Tibial nerve (tissue), 4 donors: ENCODE measurements at regions not wholly inside any gene's neighbourhood (a gene's known extent, or its start where the extent isn't known, plus 50 kb on each side); places are given as distances from the start of the nearest gene placed in this dataset.
A peak's percentile ranks its signal among the peaks of the same experiment; 100 is the strongest.

ENCODE experiments used
- DNase-seq, 2 donors: peaks; one replicate each; pipeline ENCODE4 v3.0.0-alpha.2; 2019; ENCODE audit warnings: low spot score in 2 of 2
- H3K27ac ChIP-seq, 4 donors: fragments of 200-600 bp; sonication (generic) in 3 of 4; one replicate each; pipeline ENCODE4 v1.5.1; 2017 to 2019; ENCODE audit warnings: mild to moderate bottlenecking in 1 of 4
- H3K27me3 ChIP-seq, 2 donors: fragments of 200-600 bp; sonication (generic) in 1 of 2; one replicate each; pipeline versions ENCODE4 v1.5.1 to v1.6.0; 2017 to 2019
- H3K36me3 ChIP-seq, 3 donors: fragments of 200-600 bp; sonication (generic); one replicate each; pipeline ENCODE4 v1.5.1; 2018 to 2019
- H3K4me1 ChIP-seq, 4 donors: fragments of 200-600 bp; sonication (generic) in 3 of 4; one replicate each; pipeline ENCODE4 v1.5.1; 2017 to 2019
- H3K4me3 ChIP-seq, 4 donors: fragments of 200-600 bp; sonication (generic) in 3 of 4; one replicate each; pipeline ENCODE4 v1.5.1; 2017 to 2019; ENCODE audit warnings: mild to moderate bottlenecking in 1 of 4, moderate library complexity in 1 of 4
- H3K9me3 ChIP-seq, 4 donors: fragments of 200-600 bp; sonication (generic) in 3 of 4; one replicate each; pipeline ENCODE4 v1.5.1; 2017 to 2019
- EP300 ChIP-seq, 2 donors: sonication (generic); formaldehyde crosslinking; IDR thresholded peaks; one replicate each; pipeline ENCODE4 v1.6.1; 2017; ENCODE audit warnings: antibody characterized with exemption in 2 of 2, mild to moderate bottlenecking in 1 of 2
- POLR2A ChIP-seq, 2 donors: fragments of 450-650 bp; IDR thresholded peaks; one replicate each; pipeline ENCODE4 v1.6.1; 2017; ENCODE audit warnings: antibody characterized with exemption in 2 of 2, mild to moderate bottlenecking in 2 of 2, moderate library complexity in 2 of 2
- WGBS, 2 donors: methylation state at CpG; one replicate each; pipeline ENCODE4 v1.1.5; 2018; 5-methylcytosine and 5-hydroxymethylcytosine counted together
- TF ChIP-seq, protein P1 (sequence below), 5 experiments: fragments of 200-600 bp in 3 of 5; fragments of 450-650 bp in 2 of 5; sonication (generic) in 3 of 5; IDR thresholded peaks; one replicate each; pipeline ENCODE4 v1.5.1; 2016 to 2019; ENCODE audit warnings: antibody characterized with exemption in 5 of 5, mild to moderate bottlenecking in 3 of 5, moderate library complexity in 2 of 5

GRCh38 chr21:27513825-27514224 is 546.9 kb upstream of the ADAMTS5 start:
- Histone ChIP-seq H3K9me3 (peaks cover 0 to 12% (median 0%) of the 10 kb centered on the region in 4 donors), H3K27me3 (no peaks in the 10 kb centered on the region), H3K4me3 (no peak overlapping the region), H3K4me1 (no peaks in the 10 kb centered on the region), H3K27ac (no peak overlapping the region), H3K36me3 (no peaks in the 10 kb centered on the region)
- TF ChIP-seq, protein P1, sequence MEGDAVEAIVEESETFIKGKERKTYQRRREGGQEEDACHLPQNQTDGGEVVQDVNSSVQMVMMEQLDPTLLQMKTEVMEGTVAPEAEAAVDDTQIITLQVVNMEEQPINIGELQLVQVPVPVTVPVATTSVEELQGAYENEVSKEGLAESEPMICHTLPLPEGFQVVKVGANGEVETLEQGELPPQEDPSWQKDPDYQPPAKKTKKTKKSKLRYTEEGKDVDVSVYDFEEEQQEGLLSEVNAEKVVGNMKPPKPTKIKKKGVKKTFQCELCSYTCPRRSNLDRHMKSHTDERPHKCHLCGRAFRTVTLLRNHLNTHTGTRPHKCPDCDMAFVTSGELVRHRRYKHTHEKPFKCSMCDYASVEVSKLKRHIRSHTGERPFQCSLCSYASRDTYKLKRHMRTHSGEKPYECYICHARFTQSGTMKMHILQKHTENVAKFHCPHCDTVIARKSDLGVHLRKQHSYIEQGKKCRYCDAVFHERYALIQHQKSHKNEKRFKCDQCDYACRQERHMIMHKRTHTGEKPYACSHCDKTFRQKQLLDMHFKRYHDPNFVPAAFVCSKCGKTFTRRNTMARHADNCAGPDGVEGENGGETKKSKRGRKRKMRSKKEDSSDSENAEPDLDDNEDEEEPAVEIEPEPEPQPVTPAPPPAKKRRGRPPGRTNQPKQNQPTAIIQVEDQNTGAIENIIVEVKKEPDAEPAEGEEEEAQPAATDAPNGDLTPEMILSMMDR (IDR thresholded peaks at IDR 0.05) = no peak
- TF ChIP-seq EP300 (IDR thresholded peaks at IDR 0.05) (no peak), POLR2A (IDR thresholded peaks at IDR 0.05) (no peak)
- DNase-seq = no peak
- 48 to 64% methylated on average over 4 of the region's 4 CpGs for WGBS, 2 donors

DNA sequence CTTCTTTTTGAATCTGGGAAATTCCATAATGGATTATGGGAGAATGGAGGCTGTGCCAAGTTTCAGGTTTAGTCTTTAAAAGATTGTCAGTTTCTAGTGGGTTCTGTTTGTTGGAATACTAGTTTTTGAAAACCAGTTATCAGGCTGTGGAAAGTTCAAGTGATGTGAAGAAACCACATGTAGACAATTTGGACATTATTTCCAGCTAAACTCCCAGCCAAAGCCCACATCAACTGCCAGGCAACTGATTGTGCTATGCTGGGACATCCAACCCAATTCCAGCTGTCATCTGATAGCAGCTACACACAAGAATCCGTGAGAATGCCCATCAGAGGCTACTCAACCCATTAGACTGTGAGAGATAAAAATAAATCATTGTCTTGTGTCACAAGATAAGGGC is 546.1 kb upstream of the ADAMTS5 start:
- 38 to 50% methylated on average over 1 of the region's 1 CpG for WGBS, 2 donors
- TF ChIP-seq EP300 (IDR thresholded peaks at IDR 0.05) = no peak
- TF ChIP-seq, protein P1 (IDR thresholded peaks at IDR 0.05) = no peak
- no peak for TF ChIP-seq POLR2A (IDR thresholded peaks at IDR 0.05)
- peaks cover 0 to 12% (median 0%) of the 10 kb centered on the region in 4 donors for H3K9me3 ChIP-seq

DNA sequence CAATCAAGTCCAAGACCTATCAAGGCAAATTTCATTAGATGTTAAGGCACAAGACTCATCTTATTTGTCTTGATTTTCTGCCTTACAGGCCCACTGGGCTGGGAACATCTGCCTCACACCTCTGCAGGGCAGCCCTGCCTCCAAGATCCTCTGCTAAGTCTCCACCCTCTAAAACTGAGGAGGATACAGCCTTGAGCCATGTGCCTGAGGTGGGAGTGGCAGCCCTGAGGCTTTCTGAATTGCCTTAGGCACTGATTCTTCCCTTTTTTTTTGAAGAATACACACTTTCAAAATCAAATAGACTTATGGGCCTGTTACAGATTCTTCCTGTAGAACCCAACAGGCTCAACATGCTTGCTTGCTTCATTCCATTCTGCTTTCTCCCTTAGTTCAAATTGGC is 544.3 kb upstream of the ADAMTS5 start:
- no peaks in the 10 kb centered on the region for H3K27me3 ChIP-seq
- no peak overlapping the region for H3K4me3 ChIP-seq
- no peaks in the 10 kb centered on the region for H3K9me3 ChIP-seq
- no peaks in the 10 kb centered on the region for H3K36me3 ChIP-seq
- no peak for DNase-seq
- no peak for TF ChIP-seq EP300 (IDR thresholded peaks at IDR 0.05)
- TF ChIP-seq, protein P1 (IDR thresholded peaks at IDR 0.05) = no peak
- no peak for TF ChIP-seq POLR2A (IDR thresholded peaks at IDR 0.05)
- no peak overlapping the region for H3K27ac ChIP-seq
- peaks cover 0 to 10% (median under 1%) of the 10 kb centered on the region in 4 donors for H3K4me1 ChIP-seq

More for the DNA sequence above, 546.1 kb upstream of the ADAMTS5 start:
- no peak for DNase-seq
- H3K4me1 ChIP-seq = peaks cover 0 to 6% (median 0%) of the 10 kb centered on the region in 4 donors
- H3K4me3 ChIP-seq = no peak overlapping the region
- no peaks in the 10 kb centered on the region for H3K36me3 ChIP-seq
- H3K27me3 ChIP-seq = no peaks in the 10 kb centered on the region
- H3K27ac ChIP-seq = no peak overlapping the region

GRCh38 chr21:27507695-27508094 is 540.8 kb upstream of the ADAMTS5 start:
- no peak for TF ChIP-seq EP300 (IDR thresholded peaks at IDR 0.05)
- TF ChIP-seq POLR2A (IDR thresholded peaks at IDR 0.05) = no peak
- TF ChIP-seq, protein P1 (IDR thresholded peaks at IDR 0.05) = no peak
- WGBS, 2 donors = 82 to 85% methylated on average over 4 of the region's 4 CpGs
- H3K4me3 ChIP-seq = no peak overlapping the region
- no peaks in the 10 kb centered on the region for H3K36me3 ChIP-seq
- H3K9me3 ChIP-seq = no peaks in the 10 kb centered on the region
- peaks cover 0 to 21% (median 3%) of the 10 kb centered on the region in 4 donors for H3K4me1 ChIP-seq
- peak overlapping the region in 2 of 4 donors; percentile 39 to 47 for H3K27ac ChIP-seq
- no peak for DNase-seq
- H3K27me3 ChIP-seq = no peaks in the 10 kb centered on the region

DNA sequence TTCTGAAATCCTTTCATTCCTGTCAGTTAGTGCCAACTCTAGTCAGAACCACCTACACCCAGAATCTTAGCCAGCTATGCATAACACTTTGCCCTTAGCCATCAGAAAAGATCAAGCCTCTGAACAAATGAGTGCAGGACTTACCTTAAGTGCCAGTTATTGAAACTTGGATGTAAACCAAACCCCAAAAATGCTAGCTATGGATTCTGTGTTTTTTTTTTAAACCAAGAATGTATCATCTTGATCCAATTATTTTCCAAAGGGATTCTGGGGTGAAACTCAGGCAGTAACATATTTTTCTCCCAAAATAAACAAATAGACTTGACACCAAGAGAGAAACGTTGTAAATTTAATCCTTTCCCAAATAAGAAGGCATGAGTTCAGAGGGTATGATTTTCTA is 538.6 kb upstream of the ADAMTS5 start:
- Histone ChIP-seq H3K9me3 (no peaks in the 10 kb centered on the region), H3K36me3 (no peaks in the 10 kb centered on the region), H3K27me3 (no peaks in the 10 kb centered on the region), H3K4me1 (peaks cover 0 to 21% (median 3%) of the 10 kb centered on the region in 4 donors), H3K4me3 (no peak overlapping the region), H3K27ac (peak overlapping the region in 1 of 4 donors; percentile 27)
- 16 to 19% methylated on average over 1 of the region's 1 CpG for WGBS, 2 donors
- DNase-seq = no peak
- TF ChIP-seq POLR2A (IDR thresholded peaks at IDR 0.05) = no peak
- no peak for TF ChIP-seq EP300 (IDR thresholded peaks at IDR 0.05)
- TF ChIP-seq, protein P1 (IDR thresholded peaks at IDR 0.05) = no peak
